GM12865 (cell line): ENCODE measurements at regions not wholly inside any gene's neighbourhood (a gene's known extent, or its start where the extent isn't known, plus 50 kb on each side); places are given as distances from the start of the nearest gene placed in this dataset.
"Not testable (repeated sequence)": the region's sequence is repeated elsewhere in the genome, so short reads cannot be mapped to it uniquely, and the experiment has no call there.

Experiments
- DNase-seq: peaks from one replicate; pipeline ENCODE4 v3.0.0; 2010; ENCODE audit warnings: low read depth
- H3K4me3 ChIP-seq: 2 replicates; pipeline ENCODE4 v1.5.1; 2011; ENCODE audit warnings: mild to moderate bottlenecking, low read depth, low read length, control low read depth
- CTCF ChIP-seq: IDR thresholded peaks from 2 replicates; pipeline ENCODE4 v1.5.1; 2011; ENCODE audit warnings: low read length, control low read depth, low read depth, inconsistent platforms; ENCODE audit not compliant: insufficient read depth; ENCODE audit errors: missing control alignments

DNA sequence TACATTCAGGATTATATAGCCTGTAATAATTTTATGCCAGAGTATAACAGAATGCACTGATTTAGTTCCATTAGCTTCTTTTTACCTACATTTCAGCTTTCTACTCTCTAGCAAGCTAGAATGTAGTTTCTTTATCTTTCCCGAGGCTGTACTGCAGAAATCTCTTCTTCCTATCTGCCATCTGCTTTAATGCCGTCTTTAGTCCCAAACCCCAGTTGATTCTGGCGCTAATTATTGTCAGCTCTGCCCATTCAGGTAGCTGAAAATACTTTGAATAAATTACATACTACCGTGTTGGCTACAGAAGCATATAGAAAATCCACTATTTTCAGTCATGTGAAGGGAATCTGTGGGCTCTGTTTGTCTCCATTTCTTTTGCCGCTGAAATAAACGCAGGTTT lies 706.7 kb downstream of the NTRK3 start:
- no peak for DNase-seq
- TF ChIP-seq CTCF: no peak
- no peak overlapping the region for H3K4me3 ChIP-seq

DNA sequence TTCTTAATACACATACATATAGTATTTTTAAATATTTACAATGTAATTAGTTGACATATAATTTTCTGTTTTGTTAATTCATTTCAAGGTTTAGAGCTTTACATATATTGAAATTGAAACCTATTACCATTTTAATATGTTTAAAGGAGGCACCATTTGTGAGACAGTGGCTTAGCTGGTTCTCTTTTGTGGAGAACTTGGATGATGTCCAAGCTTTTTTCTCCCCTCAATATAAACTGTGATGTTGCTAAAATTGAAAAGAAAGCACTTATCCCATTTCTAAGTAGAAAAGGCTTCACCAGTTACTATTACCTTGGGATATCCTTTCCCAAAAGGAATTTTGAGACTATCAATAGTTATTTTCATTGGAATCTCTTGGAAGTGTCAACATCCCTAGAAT lies 707.2 kb downstream of the NTRK3 start:
- no peak for DNase-seq
- H3K4me3 ChIP-seq: no peak overlapping the region
- TF ChIP-seq CTCF: no peak

DNA sequence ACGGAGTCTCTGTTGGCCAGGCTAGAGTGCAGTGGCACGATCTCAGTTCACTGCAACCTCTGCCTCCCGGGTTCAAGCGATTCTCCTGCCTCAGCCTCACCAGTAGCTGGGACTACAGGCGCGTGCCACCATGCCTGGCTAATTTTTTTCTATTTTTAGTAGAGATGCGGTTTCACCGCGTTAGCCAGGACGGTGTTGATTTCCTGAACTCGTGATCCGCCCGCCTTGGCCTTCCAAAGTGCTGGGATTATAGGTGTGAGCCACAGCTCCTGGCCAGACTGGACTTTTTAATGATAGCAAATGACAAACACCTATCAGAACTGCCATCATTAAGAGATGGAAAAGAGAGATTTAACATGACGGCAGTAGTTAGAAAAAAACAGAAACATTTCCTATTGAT lies 707.9 kb downstream of the NTRK3 start:
- not testable (repeated sequence) for DNase-seq, H3K4me3 ChIP-seq

GRCh38 chr15:87547470-87548181 lies 708.9 kb downstream of the NTRK3 start:
- TF ChIP-seq CTCF: no peak
- no peak for DNase-seq
- H3K4me3 ChIP-seq: no peak overlapping the region

- no peak for DNase-seq
- TF ChIP-seq CTCF: no peak
- no peak overlapping the region for H3K4me3 ChIP-seq
These were observed 718.2 kb downstream of the NTRK3 start for GRCh38 chr15:87538327-87538834.

- TF ChIP-seq CTCF: no peak
- no peak overlapping the region for H3K4me3 ChIP-seq
- DNase-seq: no peak
These were observed 719.2 kb downstream of the NTRK3 start for GRCh38 chr15:87537295-87537694.

GRCh38 chr15:87533637-87534036 lies 722.9 kb downstream of the NTRK3 start:
- DNase-seq, H3K4me3 ChIP-seq: not testable (repeated sequence)

DNA sequence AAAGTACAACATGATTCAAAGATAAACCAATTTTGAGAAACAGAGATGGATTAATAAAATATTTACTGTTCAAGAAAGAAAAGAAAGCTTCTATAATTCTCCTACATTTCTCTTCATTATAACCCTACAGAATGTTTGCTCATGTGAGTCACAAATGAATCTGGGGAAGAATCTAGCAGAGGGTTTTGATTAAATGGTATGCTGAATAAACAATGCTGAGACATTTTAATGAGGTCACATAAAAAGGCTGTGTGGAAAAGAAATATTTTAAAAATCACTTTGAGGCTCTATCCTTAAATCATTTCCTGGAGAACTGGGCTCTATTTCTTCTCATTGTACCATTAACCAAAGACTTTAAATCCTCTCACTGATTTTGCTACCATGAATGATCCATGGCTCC lies 727.7 kb downstream of the NTRK3 start:
- no peak for TF ChIP-seq CTCF
- DNase-seq: no peak
- no peak overlapping the region for H3K4me3 ChIP-seq
